ENCODE measurements at regions not wholly inside any gene's neighbourhood (a gene's known extent, or its start where the extent isn't known, plus 50 kb on each side); places are given as distances from the start of the nearest gene placed in this dataset.

DNA sequence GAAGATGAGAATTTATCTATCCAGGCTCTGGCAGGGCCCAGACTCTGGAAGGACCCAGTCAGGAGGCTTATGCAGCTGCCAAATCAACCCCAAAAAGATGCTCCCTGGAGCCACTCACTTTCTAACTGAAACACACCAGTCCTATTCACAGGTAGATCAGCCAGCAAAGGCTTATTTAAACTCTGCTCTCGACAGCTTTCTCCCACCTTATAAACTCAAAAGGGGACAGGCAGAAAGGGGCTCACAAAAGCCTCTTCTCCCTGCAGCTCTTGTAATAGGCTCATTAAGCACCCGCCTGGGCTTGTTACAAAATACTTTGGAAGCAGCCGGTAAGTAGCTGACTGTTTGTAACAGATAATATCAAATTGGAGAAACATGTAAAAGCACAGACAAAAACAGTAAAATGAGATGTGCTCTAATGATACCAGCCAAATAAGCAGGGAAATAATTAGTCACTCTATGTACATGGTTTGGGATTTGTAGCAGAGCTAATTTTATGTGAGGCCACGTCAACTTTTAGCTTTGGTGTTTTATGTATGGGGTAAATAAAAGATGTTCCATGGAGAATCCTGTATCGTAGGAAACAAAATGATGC is 213.8 kb downstream of the NR2F2 start:
- TF ChIP-seq, protein P1, sequence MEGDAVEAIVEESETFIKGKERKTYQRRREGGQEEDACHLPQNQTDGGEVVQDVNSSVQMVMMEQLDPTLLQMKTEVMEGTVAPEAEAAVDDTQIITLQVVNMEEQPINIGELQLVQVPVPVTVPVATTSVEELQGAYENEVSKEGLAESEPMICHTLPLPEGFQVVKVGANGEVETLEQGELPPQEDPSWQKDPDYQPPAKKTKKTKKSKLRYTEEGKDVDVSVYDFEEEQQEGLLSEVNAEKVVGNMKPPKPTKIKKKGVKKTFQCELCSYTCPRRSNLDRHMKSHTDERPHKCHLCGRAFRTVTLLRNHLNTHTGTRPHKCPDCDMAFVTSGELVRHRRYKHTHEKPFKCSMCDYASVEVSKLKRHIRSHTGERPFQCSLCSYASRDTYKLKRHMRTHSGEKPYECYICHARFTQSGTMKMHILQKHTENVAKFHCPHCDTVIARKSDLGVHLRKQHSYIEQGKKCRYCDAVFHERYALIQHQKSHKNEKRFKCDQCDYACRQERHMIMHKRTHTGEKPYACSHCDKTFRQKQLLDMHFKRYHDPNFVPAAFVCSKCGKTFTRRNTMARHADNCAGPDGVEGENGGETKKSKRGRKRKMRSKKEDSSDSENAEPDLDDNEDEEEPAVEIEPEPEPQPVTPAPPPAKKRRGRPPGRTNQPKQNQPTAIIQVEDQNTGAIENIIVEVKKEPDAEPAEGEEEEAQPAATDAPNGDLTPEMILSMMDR (IDR thresholded peaks at IDR 0.05): no peak
- TF ChIP-seq POLR2A (IDR thresholded peaks at IDR 0.05): no peak

All from heart left ventricle (tissue), 13 donors.